ENCODE measurements at regions not wholly inside any gene's neighbourhood (a gene's known extent, or its start where the extent isn't known, plus 50 kb on each side); places are given as distances from the start of the nearest gene placed in this dataset.

DNA sequence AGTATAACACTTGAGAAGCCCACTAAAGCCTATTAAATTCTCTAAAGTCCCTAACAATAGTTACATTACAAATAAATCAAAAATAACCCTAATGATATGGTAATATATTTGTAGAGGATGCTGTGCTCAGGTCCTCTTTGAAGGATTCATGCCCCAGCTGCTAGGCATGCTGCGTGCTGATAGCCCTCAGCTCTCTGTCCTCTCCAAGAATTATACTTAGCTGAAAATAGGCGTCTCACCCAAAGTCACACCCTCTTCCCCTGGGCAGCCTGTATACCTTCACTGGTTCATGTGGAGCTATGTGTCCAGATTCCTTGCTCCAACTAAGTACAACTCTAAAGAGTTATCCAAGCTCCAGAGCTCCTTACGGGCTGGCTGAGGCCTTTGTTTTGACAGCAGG lies 312.5 kb upstream of the ZNF385D start:
- DNase-seq (ENCODE audit: low read depth, low spot score): no peak
- in situ Hi-C loops (cut with HindIII; ENCODE audit: low pct_unique_long_range_greater_than_20kb, low sequenced_read_pairs): no loop called here

DNA sequence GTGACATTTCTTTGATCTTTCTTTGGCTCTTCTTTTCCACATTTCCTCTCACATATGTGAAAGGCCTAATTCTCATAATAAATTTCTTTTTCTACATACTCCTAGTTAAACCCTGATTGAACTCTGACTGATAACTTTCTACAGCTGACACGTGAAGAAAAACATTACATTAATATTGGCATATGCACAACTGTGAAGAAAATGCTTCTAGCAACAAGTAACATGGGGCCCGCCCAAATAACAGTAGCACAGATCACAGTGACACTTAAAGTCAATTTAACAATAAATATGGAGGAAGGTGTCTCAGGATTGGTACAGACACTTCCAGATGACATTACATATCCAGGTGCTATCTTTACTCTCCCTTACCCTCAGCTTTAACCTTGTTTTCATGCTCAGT lies 317.6 kb upstream of the ZNF385D start:
- no peak for DNase-seq (ENCODE audit: low read depth, low spot score)
- in situ Hi-C loops (cut with HindIII; ENCODE audit: low pct_unique_long_range_greater_than_20kb, low sequenced_read_pairs): no loop called here

DNA sequence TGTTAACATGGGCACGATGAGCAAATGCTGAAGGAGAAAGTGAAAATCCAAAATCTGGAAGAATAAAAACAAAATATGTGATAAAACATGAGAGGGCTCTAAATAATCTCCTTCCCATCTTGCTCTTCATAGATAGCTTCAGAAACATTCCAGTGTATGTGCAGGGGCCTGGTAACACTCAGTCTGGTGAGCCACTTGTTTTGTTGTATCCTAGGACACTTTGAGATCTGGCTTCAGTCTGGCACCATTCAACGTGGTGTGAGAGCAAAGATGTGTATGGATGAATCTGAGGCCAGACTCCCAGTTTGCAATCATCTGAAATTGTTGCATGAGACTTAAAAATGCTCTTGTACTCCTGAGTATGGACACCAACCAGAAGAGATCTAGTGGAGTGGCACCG lies 337.2 kb upstream of the ZNF385D start:
- in situ Hi-C loops (cut with HindIII; ENCODE audit: low pct_unique_long_range_greater_than_20kb, low sequenced_read_pairs): no loop called here

DNA sequence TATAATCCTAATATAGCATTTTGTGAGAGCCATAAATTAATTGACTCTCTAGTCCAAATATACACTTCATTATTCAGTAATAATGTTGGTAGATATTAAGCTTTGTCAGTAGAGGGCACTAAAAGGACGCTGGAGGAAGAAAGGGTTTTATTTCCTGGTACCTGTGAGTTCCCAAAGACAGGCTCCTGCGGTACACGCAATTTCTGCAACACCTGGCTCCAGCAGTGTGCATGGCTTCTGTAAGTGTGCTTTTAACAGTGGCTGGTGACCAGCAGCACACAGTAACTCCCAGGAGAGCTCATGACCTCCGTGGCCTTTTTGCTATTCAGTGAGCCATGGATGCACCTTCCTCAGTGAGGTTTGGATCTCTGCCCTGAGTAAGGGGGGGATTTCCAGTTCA lies 338.3 kb upstream of the ZNF385D start:
- DNase-seq (ENCODE audit: low read depth, low spot score): peak; percentile 46
- in situ Hi-C loops (cut with HindIII; ENCODE audit: low pct_unique_long_range_greater_than_20kb, low sequenced_read_pairs): no loop called here

More for the DNA sequence above, 337.2 kb upstream of the ZNF385D start:
- DNase-seq (ENCODE audit: low read depth, low spot score): no peak

DNA sequence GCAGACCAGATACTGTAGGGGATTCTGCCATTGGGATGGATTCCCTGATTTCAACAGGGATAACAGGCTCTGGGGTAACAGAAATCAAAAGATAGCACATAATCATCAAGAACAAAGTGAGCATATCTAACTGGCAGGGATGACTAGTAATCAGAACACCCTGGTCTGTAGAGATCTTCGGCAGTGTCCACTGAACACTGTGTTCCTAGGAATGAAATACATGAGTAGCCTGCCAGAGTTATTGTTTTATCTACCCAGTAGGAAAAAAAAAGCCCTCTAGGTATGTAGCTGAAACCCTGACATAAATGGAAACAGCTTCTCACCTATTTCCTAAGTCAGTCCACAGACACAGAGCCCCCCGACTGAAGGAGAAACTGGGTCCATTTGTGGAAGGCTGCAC lies 340.3 kb upstream of the ZNF385D start:
- DNase-seq (ENCODE audit: low read depth, low spot score): no peak
- in situ Hi-C loops (cut with HindIII; ENCODE audit: low pct_unique_long_range_greater_than_20kb, low sequenced_read_pairs): no loop called here

DNA sequence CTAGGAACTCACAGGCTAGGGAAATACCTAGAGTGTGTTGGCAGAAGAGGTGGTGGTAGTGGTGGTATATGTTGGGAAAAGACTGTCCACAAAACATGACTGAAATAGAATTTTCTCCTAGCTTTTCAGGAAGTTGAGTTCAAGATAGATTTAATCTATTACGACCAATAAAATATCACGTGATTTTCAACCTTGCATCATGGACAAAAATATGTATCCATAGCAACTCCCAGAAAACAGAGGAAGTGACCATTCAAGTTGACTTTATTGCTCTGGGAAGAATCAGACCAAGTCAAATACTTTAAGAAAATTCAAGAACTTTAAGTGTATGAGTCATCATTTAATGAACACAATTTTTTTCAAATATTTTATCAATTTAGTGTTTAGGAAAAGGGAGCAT lies 347.0 kb upstream of the ZNF385D start:
- in situ Hi-C loops (cut with HindIII; ENCODE audit: low pct_unique_long_range_greater_than_20kb, low sequenced_read_pairs): no loop called here

DNA sequence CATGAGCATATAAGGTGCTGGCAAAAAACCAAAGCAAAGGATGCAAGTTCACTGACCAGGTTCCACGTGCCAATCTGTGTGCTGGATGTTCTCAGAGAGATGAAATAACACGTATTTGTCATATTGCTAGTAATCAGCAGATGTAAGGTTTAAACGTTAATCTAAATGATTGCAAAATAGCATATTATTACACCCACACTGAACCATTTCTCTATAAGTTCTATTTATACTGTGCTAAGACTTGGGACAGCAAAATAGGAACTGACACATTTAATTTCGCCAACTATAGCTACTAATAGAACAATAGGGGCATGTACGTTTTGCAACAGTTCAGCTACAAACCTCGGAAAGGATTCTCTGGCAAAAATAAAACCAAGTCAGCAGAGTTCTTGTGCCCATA lies 350.3 kb upstream of the ZNF385D start:
- in situ Hi-C loops (cut with HindIII; ENCODE audit: low pct_unique_long_range_greater_than_20kb, low sequenced_read_pairs): no loop called here

More for the DNA sequence above, 347.0 kb upstream of the ZNF385D start:
- DNase-seq (ENCODE audit: low read depth, low spot score): no peak

DNA sequence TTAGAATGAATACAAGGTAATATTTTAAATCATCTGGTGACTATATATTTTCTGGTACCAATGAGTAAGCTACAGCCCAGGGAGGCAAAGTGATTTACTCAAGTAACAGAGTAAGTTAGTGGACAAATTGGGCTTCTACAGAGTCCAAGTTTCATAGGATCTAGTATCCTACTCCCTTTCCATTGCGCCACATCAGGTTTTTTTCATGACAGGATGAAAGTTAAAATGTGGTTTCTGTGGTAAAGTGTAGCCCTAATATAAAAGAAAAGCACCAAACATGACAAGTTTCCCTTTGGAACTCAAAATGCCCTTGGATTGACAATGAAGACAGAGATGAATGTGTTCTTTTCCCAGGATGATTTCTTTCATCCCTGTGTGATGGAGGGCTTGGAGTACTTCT lies 350.8 kb upstream of the ZNF385D start:
- no peak for DNase-seq (ENCODE audit: low read depth, low spot score)
- in situ Hi-C loops (cut with HindIII; ENCODE audit: low pct_unique_long_range_greater_than_20kb, low sequenced_read_pairs): no loop called here

More for the DNA sequence above, 350.3 kb upstream of the ZNF385D start:
- no peak for DNase-seq (ENCODE audit: low read depth, low spot score)

DNA sequence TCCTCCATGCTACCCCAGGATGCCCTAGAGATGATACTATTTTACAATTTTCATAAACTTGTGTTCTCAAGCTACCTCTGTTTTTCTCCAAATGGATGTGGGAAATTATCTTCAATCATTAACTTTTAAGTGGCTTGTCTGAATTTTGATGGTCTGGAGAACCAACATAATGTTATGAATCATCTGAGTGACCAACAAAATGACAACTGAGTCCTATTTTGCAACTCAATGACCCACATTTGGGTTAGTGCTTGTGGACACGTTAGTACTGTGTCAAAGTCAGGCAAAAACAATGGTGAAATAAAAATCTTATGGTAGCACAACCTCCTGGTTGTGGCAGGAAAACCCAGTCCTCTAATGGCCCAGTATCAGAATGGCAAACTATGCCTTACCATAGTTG lies 352.4 kb upstream of the ZNF385D start:
- in situ Hi-C loops (cut with HindIII; ENCODE audit: low pct_unique_long_range_greater_than_20kb, low sequenced_read_pairs): no loop called here
- no peak for DNase-seq (ENCODE audit: low read depth, low spot score)

DNA sequence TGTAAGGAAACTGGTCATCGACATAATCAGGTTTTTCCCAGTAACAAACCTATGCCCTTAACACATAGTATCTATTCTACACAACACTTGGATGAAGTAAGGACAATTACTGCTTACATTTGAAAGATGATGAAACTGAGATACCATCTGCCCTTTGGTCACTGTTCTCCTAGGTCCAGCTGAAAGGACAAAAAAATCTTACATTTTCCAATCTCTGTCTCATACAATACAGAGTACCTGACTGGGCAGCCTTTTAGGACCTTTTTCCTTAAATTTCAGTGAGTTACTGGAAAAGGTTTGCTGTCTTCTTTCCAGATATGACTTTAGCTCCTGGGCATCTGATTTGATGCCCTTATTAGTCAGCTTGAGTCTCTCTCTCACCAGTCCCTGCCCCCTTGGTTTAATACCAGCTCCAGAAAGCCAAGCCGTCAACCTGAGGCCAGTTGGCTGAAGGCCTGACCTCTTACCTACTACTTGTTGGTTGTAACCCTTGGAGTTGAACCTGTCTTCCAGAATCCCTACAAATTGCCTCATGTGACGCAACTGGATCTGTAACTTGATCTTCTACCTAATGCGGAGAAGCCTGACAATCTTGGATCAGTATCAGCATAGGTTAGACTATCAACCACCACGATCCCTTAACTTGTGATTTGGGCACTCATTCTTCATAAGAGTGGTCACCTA lies 355.3 kb upstream of the ZNF385D start:
- DNase-seq (ENCODE audit: low read depth, low spot score): no peak
- in situ Hi-C loops (cut with HindIII; ENCODE audit: low pct_unique_long_range_greater_than_20kb, low sequenced_read_pairs): no loop called here

DNA sequence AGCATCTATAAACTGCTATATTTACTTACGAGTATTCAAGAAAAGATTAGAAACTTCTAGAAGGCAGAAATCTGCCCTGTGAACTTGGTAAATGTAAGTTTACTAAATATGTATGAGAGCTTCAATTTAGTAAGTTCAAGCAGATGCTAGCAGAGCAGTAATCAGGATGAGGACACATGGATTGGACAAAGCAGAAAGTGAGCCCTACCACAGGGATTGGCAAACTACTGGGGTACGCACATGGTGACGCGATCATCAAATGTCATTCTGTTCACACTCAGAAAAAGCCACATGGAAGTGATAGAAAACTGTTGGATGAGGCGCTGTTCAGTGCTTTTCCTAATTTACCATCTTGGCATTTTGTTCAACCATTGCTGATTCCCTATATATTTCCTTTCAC lies 360.2 kb upstream of the ZNF385D start:
- DNase-seq (ENCODE audit: low read depth, low spot score): no peak
- in situ Hi-C loops (cut with HindIII; ENCODE audit: low pct_unique_long_range_greater_than_20kb, low sequenced_read_pairs): no loop called here

DNA sequence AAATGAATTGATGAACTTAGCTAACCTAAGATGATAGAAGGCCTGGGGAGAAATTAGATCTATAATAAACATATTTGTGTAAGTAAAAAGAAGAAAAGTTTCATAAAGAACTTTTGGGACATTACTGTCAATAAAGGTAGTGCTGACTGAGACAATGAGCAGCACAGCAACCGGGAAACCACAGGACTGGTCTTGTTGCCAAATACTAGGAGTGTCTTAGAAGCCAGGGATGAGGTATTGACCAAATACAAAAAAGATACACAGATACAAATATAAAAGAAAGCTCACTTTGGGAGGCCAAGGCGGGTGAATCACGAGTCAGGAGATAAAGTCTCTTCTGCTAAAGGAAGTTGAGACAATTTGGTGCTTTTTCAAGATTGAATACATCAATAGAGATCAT lies 362.4 kb upstream of the ZNF385D start:
- in situ Hi-C loops (cut with HindIII; ENCODE audit: low pct_unique_long_range_greater_than_20kb, low sequenced_read_pairs): no loop called here
- no peak for DNase-seq (ENCODE audit: low read depth, low spot score)

DNA sequence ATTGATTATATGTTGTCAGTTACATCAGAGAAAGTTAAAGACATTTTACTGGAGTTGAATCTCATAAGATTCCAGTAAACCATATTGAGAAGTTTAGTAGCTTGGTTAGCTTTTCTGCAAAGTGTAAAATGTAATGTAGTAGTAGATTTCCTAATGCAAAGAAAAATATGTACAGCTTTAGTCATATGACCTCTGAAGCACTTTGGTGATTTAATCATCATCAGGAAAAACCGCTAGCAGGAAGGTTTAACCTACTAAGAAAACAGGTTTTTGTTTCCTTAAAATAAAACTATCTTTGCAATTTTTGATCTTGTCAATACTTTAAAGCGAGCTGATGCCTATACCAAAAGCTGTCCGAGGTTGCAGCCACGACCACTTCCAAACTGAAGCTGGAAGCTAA lies 364.6 kb upstream of the ZNF385D start:
- in situ Hi-C loops (cut with HindIII; ENCODE audit: low pct_unique_long_range_greater_than_20kb, low sequenced_read_pairs): no loop called here
- no peak for DNase-seq (ENCODE audit: low read depth, low spot score)

DNA sequence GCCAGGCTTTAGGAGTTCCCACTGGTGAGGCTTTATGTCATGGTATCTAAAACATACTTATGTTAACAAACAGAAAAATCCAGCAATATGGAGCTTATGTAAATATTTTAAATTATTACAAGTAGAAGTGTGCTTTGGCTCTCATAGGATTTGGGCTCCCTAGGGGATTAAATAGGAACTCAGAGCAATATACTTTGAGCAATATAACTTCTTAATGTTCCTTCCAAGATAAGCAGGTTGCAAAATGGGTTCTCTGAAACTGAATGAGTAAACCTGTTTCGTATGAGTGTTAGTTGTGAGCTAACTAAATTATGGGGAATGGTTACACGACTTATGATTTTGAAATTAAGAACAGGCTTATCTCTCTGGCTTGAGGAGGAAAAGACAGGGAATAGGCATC lies 366.1 kb upstream of the ZNF385D start:
- in situ Hi-C loops (cut with HindIII; ENCODE audit: low pct_unique_long_range_greater_than_20kb, low sequenced_read_pairs): no loop called here
- no peak for DNase-seq (ENCODE audit: low read depth, low spot score)

DNA sequence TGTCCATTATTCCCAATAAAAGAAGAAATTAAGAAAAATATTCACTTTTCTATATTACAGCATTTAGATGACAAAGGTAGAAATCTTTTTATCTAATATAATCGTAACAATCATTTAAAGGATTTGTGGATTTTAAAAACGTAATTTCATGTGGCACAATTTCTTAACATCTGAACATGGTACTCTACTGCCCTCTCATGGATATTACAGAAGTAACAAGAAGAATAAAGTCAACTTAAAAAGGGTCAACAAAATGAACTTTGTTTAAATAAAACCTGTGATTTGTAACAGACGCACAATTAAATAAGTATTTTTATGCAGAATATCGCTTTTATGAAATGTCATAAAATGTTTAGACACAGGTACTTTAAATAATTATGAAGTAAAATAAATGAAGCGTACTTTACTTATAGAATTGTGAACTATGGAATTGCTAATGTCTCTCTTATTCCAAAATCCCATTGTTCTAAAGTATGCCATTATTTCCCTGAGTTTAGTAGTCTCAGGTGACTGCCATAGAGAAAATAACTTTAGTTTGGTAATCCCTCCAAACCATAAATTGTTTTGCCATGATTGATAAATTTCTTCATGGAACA lies 366.8 kb upstream of the ZNF385D start:
- DNase-seq (ENCODE audit: low read depth, low spot score): peak; percentile 53
- in situ Hi-C loops (cut with HindIII; ENCODE audit: low pct_unique_long_range_greater_than_20kb, low sequenced_read_pairs): no loop called here

DNA sequence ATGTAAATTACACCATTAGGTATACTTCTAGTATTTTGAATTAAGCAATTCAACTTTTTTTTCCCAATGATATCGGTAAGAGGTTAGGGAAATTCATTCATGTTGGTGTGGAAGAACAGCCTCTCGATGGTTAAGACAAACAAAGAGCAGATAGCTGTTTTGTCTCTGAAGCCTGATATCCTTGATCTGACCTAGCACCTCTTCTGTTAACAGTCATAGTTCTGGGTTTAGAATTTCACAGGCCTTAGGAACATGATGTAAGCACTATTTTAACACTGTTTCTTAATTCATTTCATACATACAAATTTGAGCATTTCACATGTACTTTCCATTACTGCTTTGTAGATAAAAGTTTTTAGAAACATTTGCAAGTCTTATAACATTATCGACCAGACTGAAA lies 367.5 kb upstream of the ZNF385D start:
- DNase-seq (ENCODE audit: low read depth, low spot score): no peak
- in situ Hi-C loops (cut with HindIII; ENCODE audit: low pct_unique_long_range_greater_than_20kb, low sequenced_read_pairs): no loop called here

DNA sequence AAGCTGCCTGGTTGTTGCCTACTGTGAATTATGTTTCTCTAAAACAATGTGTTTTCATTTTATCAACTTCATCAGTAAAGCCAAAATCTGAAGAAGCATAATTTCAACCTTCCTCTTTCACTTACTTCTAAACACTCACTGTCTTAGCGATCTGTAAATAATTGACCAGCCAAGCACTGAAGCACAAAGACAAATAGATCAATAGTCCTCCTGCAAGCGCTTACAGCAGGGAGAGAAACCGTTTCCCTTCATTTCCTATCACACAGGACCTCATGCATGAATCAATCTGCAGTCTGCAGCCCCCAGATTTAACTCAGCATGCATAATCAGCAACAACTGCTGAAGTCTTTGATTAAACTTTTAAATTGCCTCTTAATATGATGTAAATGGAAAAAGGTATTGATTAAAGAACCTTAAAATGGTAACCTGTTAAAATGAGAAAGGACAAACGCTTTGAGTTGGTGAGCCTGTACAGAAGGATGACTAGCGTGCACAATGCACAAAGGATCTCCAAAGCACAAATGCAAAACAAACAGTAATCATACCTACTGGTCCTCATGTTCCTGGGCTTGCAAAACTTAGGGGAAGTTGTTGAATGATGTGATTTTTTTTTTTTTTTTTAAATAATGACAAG lies 370.2 kb upstream of the ZNF385D start:
- no peak for DNase-seq (ENCODE audit: low read depth, low spot score)
- in situ Hi-C loops (cut with HindIII; ENCODE audit: low pct_unique_long_range_greater_than_20kb, low sequenced_read_pairs): no loop called here

DNA sequence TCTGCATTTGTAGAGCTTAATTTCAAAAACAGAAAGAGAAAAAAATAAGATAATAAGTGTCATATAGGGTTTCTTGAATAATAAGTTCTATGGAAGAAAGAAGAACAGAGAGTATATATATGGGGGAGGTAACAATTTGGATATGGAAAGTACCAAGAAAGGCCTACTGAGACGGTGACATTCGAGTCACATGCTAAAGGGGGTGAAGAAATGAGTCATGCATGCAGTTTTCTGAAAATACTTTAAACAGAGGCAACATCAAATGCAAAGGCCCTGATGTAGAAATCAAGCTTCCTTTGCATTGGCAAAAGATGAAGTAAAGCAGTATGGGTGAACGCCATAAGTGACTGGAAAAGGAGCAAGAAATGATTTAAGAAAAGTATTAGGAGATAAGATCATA lies 371.6 kb upstream of the ZNF385D start:
- in situ Hi-C loops (cut with HindIII; ENCODE audit: low pct_unique_long_range_greater_than_20kb, low sequenced_read_pairs): no loop called here
- DNase-seq (ENCODE audit: low read depth, low spot score): no peak

DNA sequence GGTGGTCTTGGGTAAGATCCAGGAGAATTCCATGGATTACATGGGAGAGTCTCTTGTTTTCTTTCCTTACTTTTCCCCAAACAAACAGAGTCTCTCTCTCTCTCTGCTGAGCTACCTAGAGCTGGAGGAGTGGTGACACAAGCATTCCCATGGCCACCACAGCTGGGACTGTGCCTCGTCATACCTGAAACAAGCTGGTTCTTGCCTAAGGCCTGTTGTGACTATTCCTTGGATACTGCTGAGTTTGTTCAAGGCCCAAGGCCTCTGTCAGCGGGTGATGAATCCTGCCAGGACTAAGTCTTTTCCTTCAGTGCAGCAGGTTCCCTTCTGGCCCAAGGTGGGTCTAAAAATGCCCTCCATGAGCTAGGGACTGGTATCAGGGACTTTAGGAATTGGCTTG lies 378.1 kb upstream of the ZNF385D start:
- in situ Hi-C loops (cut with HindIII; ENCODE audit: low pct_unique_long_range_greater_than_20kb, low sequenced_read_pairs): no loop called here

More for the DNA sequence above, 378.1 kb upstream of the ZNF385D start:
- DNase-seq (ENCODE audit: low read depth, low spot score): no peak

All from SK-MEL-5 (cell line).